ENCODE measurements at regions not wholly inside any gene's neighbourhood (a gene's known extent, or its start where the extent isn't known, plus 50 kb on each side); places are given as distances from the start of the nearest gene placed in this dataset.

GRCh38 chr16:17014484-17015121 lies 456.2 kb downstream of the XYLT1 start:
- H4K8ac ChIP-seq (ENCODE audit: low read length), result no peak overlapping the region

GRCh38 chr16:17015702-17016101 lies 455.1 kb downstream of the XYLT1 start:
- no peak for DNase-seq
- Histone ChIP-seq H4K91ac (ENCODE audit: low read length) (no peak overlapping the region), H2AFZ (ENCODE audit: low read depth, low read length) (no peak overlapping the region), H3K4me3 (ENCODE audit: insufficient read depth in 1 of 2, low read depth in 1 of 2, low read length in 2 of 2) (no peak overlapping the region), H3K27ac (ENCODE audit: low read length, poor library complexity, severe bottlenecking) (no peak overlapping the region), H2BK5ac (ENCODE audit: low read depth, low read length, poor library complexity, severe bottlenecking) (no peak overlapping the region), H4K8ac (ENCODE audit: low read length) (no peak overlapping the region), H3K4me1 (ENCODE audit: control insufficient read depth, insufficient read depth, low read depth, low read length) (no peaks in the 10 kb centered on the region), H2BK12ac (ENCODE audit: low read length in 2 of 2) (no peak overlapping the region), H2AK5ac (ENCODE audit: low read length, severe bottlenecking) (no peak overlapping the region), H2BK120ac (ENCODE audit: low read depth, low read length) (no peak overlapping the region), H3K79me1 (replicated peaks; ENCODE audit: low read length, poor library complexity, severe bottlenecking) (no peaks in the 10 kb centered on the region), H3K23ac (ENCODE audit: low read length in 2 of 2) (no peak overlapping the region), H2BK15ac (ENCODE audit: low read depth, poor library complexity, severe bottlenecking) (no peak overlapping the region), H3K18ac (ENCODE audit: low read depth in 1 of 2, low read length in 2 of 2) (no peak overlapping the region), H3K9me3 (ENCODE audit: control insufficient read depth, low read length) (peaks cover 6% of the 10 kb centered on the region), H3K9ac (ENCODE audit: low read length) (no peak overlapping the region), H3K14ac (ENCODE audit: low read length in 2 of 2) (no peak overlapping the region), H3K36me3 (ENCODE audit: control insufficient read depth in 1 of 2, insufficient read depth in 2 of 2, low read depth in 1 of 2, low read length in 2 of 2) (no peaks in the 10 kb centered on the region), H3K4me2 (ENCODE audit: low read length, poor library complexity, severe bottlenecking) (no peak overlapping the region), H3K27me3 (ENCODE audit: control insufficient read depth in 1 of 2, insufficient read depth in 1 of 2, low read length in 2 of 2) (peaks cover 0 to 12% of the 10 kb centered on the region in 2 experiments), H3K4ac (ENCODE audit: low read depth in 1 of 2, low read length in 2 of 2) (no peak overlapping the region)
- 73% methylated on average over 4 of the region's 6 CpGs for WGBS

More at GRCh38 chr16:17014484-17015121, 456.2 kb downstream of the XYLT1 start:
- Histone ChIP-seq H3K27ac (ENCODE audit: low read length, poor library complexity, severe bottlenecking) (no peak overlapping the region), H2BK120ac (ENCODE audit: low read depth, low read length) (no peak overlapping the region), H3K4me1 (ENCODE audit: control insufficient read depth, insufficient read depth, low read depth, low read length) (no peaks in the 10 kb centered on the region), H3K23ac (ENCODE audit: low read length in 2 of 2) (no peak overlapping the region), H3K18ac (ENCODE audit: low read depth in 1 of 2, low read length in 2 of 2) (no peak overlapping the region), H2BK15ac (ENCODE audit: low read depth, poor library complexity, severe bottlenecking) (no peak overlapping the region), H3K14ac (ENCODE audit: low read length in 2 of 2) (no peak overlapping the region), H2AFZ (ENCODE audit: low read depth, low read length) (no peak overlapping the region), H2BK12ac (ENCODE audit: low read length in 2 of 2) (no peak overlapping the region), H3K4ac (ENCODE audit: low read depth in 1 of 2, low read length in 2 of 2) (no peak overlapping the region), H3K9ac (ENCODE audit: low read length) (no peak overlapping the region), H3K4me2 (ENCODE audit: low read length, poor library complexity, severe bottlenecking) (no peak overlapping the region), H4K91ac (ENCODE audit: low read length) (no peak overlapping the region), H3K79me1 (replicated peaks; ENCODE audit: low read length, poor library complexity, severe bottlenecking) (no peaks in the 10 kb centered on the region), H3K27me3 (ENCODE audit: control insufficient read depth in 1 of 2, insufficient read depth in 1 of 2, low read length in 2 of 2) (peaks cover 0 to 12% of the 10 kb centered on the region in 2 experiments), H2BK5ac (ENCODE audit: low read depth, low read length, poor library complexity, severe bottlenecking) (no peak overlapping the region), H3K9me3 (ENCODE audit: control insufficient read depth, low read length) (peaks cover 6% of the 10 kb centered on the region), H2AK5ac (ENCODE audit: low read length, severe bottlenecking) (no peak overlapping the region), H3K36me3 (ENCODE audit: control insufficient read depth in 1 of 2, insufficient read depth in 2 of 2, low read depth in 1 of 2, low read length in 2 of 2) (no peaks in the 10 kb centered on the region), H3K4me3 (ENCODE audit: insufficient read depth in 1 of 2, low read depth in 1 of 2, low read length in 2 of 2) (no peak overlapping the region)
- no peak for DNase-seq
- 74% methylated on average over 3 of the region's 6 CpGs for WGBS

DNA sequence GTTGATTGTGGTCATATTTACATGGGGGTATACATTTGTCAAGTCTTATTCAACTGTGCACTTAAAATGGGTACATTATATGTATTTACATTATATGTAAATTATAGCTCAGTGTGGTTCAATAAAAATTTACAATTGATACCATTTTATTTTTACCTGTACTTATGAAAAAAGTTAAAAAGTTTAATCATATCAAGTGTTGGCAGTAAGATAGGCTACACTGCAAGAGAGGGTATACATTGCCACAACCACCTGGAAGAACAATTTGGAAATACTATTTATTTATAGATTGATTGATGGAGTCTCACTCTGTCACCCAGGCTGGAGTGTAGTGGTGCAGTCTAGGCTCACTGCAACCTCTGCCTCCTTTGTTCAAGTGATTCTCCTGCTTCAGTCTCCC lies 453.3 kb downstream of the XYLT1 start:
- Histone ChIP-seq H3K23ac (ENCODE audit: low read length in 2 of 2) (no peak overlapping the region), H3K4ac (ENCODE audit: low read depth in 1 of 2, low read length in 2 of 2) (no peak overlapping the region), H3K79me1 (replicated peaks; ENCODE audit: low read length, poor library complexity, severe bottlenecking) (no peaks in the 10 kb centered on the region), H2BK5ac (ENCODE audit: low read depth, low read length, poor library complexity, severe bottlenecking) (no peak overlapping the region), H2BK12ac (ENCODE audit: low read length in 2 of 2) (no peak overlapping the region), H4K8ac (ENCODE audit: low read length) (no peak overlapping the region), H3K4me3 (ENCODE audit: insufficient read depth in 1 of 2, low read depth in 1 of 2, low read length in 2 of 2) (no peak overlapping the region), H2AFZ (ENCODE audit: low read depth, low read length) (no peak overlapping the region), H3K9ac (ENCODE audit: low read length) (no peak overlapping the region), H2BK120ac (ENCODE audit: low read depth, low read length) (no peak overlapping the region), H4K91ac (ENCODE audit: low read length) (no peak overlapping the region), H2BK15ac (ENCODE audit: low read depth, poor library complexity, severe bottlenecking) (no peak overlapping the region), H3K9me3 (ENCODE audit: control insufficient read depth, low read length) (no peaks in the 10 kb centered on the region), H3K14ac (ENCODE audit: low read length in 2 of 2) (no peak overlapping the region), H3K18ac (ENCODE audit: low read depth in 1 of 2, low read length in 2 of 2) (no peak overlapping the region), H2AK5ac (ENCODE audit: low read length, severe bottlenecking) (no peak overlapping the region), H3K27me3 (ENCODE audit: control insufficient read depth in 1 of 2, insufficient read depth in 1 of 2, low read length in 2 of 2) (peaks cover 0 to 8% of the 10 kb centered on the region in 2 experiments), H3K4me1 (ENCODE audit: control insufficient read depth, insufficient read depth, low read depth, low read length) (no peaks in the 10 kb centered on the region), H3K4me2 (ENCODE audit: low read length, poor library complexity, severe bottlenecking) (no peak overlapping the region), H3K27ac (ENCODE audit: low read length, poor library complexity, severe bottlenecking) (no peak overlapping the region), H3K36me3 (ENCODE audit: control insufficient read depth in 1 of 2, insufficient read depth in 2 of 2, low read depth in 1 of 2, low read length in 2 of 2) (no peaks in the 10 kb centered on the region)
- no peak for DNase-seq

- Histone ChIP-seq H2BK120ac (ENCODE audit: low read depth, low read length) (no peak overlapping the region), H2AFZ (ENCODE audit: low read depth, low read length) (no peak overlapping the region), H3K18ac (ENCODE audit: low read depth in 1 of 2, low read length in 2 of 2) (no peak overlapping the region), H3K36me3 (ENCODE audit: control insufficient read depth in 1 of 2, insufficient read depth in 2 of 2, low read depth in 1 of 2, low read length in 2 of 2) (no peaks in the 10 kb centered on the region), H3K27ac (ENCODE audit: low read length, poor library complexity, severe bottlenecking) (no peak overlapping the region), H3K79me1 (replicated peaks; ENCODE audit: low read length, poor library complexity, severe bottlenecking) (no peaks in the 10 kb centered on the region), H3K14ac (ENCODE audit: low read length in 2 of 2) (no peak overlapping the region), H3K4me3 (ENCODE audit: insufficient read depth in 1 of 2, low read depth in 1 of 2, low read length in 2 of 2) (no peak overlapping the region), H3K4me2 (ENCODE audit: low read length, poor library complexity, severe bottlenecking) (no peak overlapping the region), H2BK15ac (ENCODE audit: low read depth, poor library complexity, severe bottlenecking) (no peak overlapping the region), H2BK5ac (ENCODE audit: low read depth, low read length, poor library complexity, severe bottlenecking) (no peak overlapping the region), H3K4ac (ENCODE audit: low read depth in 1 of 2, low read length in 2 of 2) (no peak overlapping the region), H4K91ac (ENCODE audit: low read length) (no peak overlapping the region), H3K9me3 (ENCODE audit: control insufficient read depth, low read length) (no peaks in the 10 kb centered on the region), H3K9ac (ENCODE audit: low read length) (no peak overlapping the region), H3K27me3 (ENCODE audit: control insufficient read depth in 1 of 2, insufficient read depth in 1 of 2, low read length in 2 of 2) (no peaks in the 10 kb centered on the region), H2BK12ac (ENCODE audit: low read length in 2 of 2) (no peak overlapping the region), H2AK5ac (ENCODE audit: low read length, severe bottlenecking) (no peak overlapping the region), H3K23ac (ENCODE audit: low read length in 2 of 2) (no peak overlapping the region), H3K4me1 (ENCODE audit: control insufficient read depth, insufficient read depth, low read depth, low read length) (no peaks in the 10 kb centered on the region), H4K8ac (ENCODE audit: low read length) (no peak overlapping the region)
- no peak for DNase-seq
- 66% methylated on average over 3 of the region's 4 CpGs for WGBS
Measured at GRCh38 chr16:17018585-17018939, 452.2 kb downstream of the XYLT1 start.
